ENCODE measurements at regions not wholly inside any gene's neighbourhood (a gene's known extent, or its start where the extent isn't known, plus 50 kb on each side); places are given as distances from the start of the nearest gene placed in this dataset.
A peak's percentile ranks its signal among the peaks of the same experiment; 100 is the strongest.

GRCh38 chr3:189569473-189569872 lies 61.7 kb upstream of the TP63 start:
- DNase-seq (no peak), ATAC-seq (no peak)
- no peaks in the 10 kb centered on the region for H3K36me3 Mint-ChIP-seq (ENCODE audit: insufficient read depth)
- peaks cover 3% of the 10 kb centered on the region for H3K9me3 Mint-ChIP-seq
- H3K4me1 Mint-ChIP-seq (ENCODE audit: low read depth) = peaks cover 25% of the 10 kb centered on the region
- H3K4me3 Mint-ChIP-seq = no peak overlapping the region
- no peaks in the 10 kb centered on the region for H3K27me3 Mint-ChIP-seq (ENCODE audit: low read depth)

GRCh38 chr3:189570916-189571315 lies 60.3 kb upstream of the TP63 start:
- Mint-ChIP-seq H3K4me1 (ENCODE audit: low read depth) (peaks cover 26% of the 10 kb centered on the region), H3K4me3 (no peak overlapping the region), H3K9me3 (peaks cover 3% of the 10 kb centered on the region), H3K36me3 (ENCODE audit: insufficient read depth) (no peaks in the 10 kb centered on the region), H3K27me3 (ENCODE audit: low read depth) (no peaks in the 10 kb centered on the region)
- no peak for DNase-seq
- peak in 1 of 2 donors; percentile 70 for ATAC-seq

- no peaks in the 10 kb centered on the region for H3K27me3 Mint-ChIP-seq (ENCODE audit: low read depth)
- peaks cover 3% of the 10 kb centered on the region for H3K9me3 Mint-ChIP-seq
- ATAC-seq (peak; percentile 78 to 87), DNase-seq (no peak)
- no peak overlapping the region for H3K4me3 Mint-ChIP-seq
- peaks cover 29% of the 10 kb centered on the region for H3K4me1 Mint-ChIP-seq (ENCODE audit: low read depth)
- no peaks in the 10 kb centered on the region for H3K36me3 Mint-ChIP-seq (ENCODE audit: insufficient read depth)
Measured at GRCh38 chr3:189572249-189572648, 58.9 kb upstream of the TP63 start.

GRCh38 chr3:189573004-189573403 lies 58.2 kb upstream of the TP63 start:
- no peak overlapping the region for H3K4me3 Mint-ChIP-seq
- H3K9me3 Mint-ChIP-seq = peaks cover 3% of the 10 kb centered on the region
- peaks cover 32% of the 10 kb centered on the region for H3K4me1 Mint-ChIP-seq (ENCODE audit: low read depth)
- DNase-seq = no peak
- no peaks in the 10 kb centered on the region for H3K27me3 Mint-ChIP-seq (ENCODE audit: low read depth)
- H3K36me3 Mint-ChIP-seq (ENCODE audit: insufficient read depth) = no peaks in the 10 kb centered on the region
- no peak for ATAC-seq

GRCh38 chr3:189576486-189576885 lies 54.7 kb upstream of the TP63 start:
- Mint-ChIP-seq H3K36me3 (ENCODE audit: insufficient read depth) (no peaks in the 10 kb centered on the region), H3K27me3 (ENCODE audit: low read depth) (no peaks in the 10 kb centered on the region), H3K4me3 (no peak overlapping the region), H3K4me1 (ENCODE audit: low read depth) (peaks cover 23% of the 10 kb centered on the region), H3K9me3 (no peaks in the 10 kb centered on the region)
- DNase-seq (no peak), ATAC-seq (no peak)

- Mint-ChIP-seq H3K36me3 (ENCODE audit: insufficient read depth) (no peaks in the 10 kb centered on the region), H3K27me3 (ENCODE audit: low read depth) (no peaks in the 10 kb centered on the region), H3K4me1 (ENCODE audit: low read depth) (peaks cover 19% of the 10 kb centered on the region), H3K9me3 (no peaks in the 10 kb centered on the region), H3K4me3 (no peak overlapping the region)
- ATAC-seq (no peak), DNase-seq (no peak)
Measured at GRCh38 chr3:189577050-189577951, 53.9 kb upstream of the TP63 start.

GRCh38 chr3:189580190-189580589 lies 51.0 kb upstream of the TP63 start:
- no peak overlapping the region for H3K4me3 Mint-ChIP-seq
- ATAC-seq (no peak), DNase-seq (no peak)
- no peaks in the 10 kb centered on the region for H3K27me3 Mint-ChIP-seq (ENCODE audit: low read depth)
- peaks cover 12% of the 10 kb centered on the region for H3K4me1 Mint-ChIP-seq (ENCODE audit: low read depth)
- H3K36me3 Mint-ChIP-seq (ENCODE audit: insufficient read depth) = no peaks in the 10 kb centered on the region
- H3K9me3 Mint-ChIP-seq = no peaks in the 10 kb centered on the region

All from activated T-cell treated with anti-CD3 and anti-CD28 coated beads, Interleukin-2, amount 50 U/mL, for 4 hours (primary cell).